NCI-H1417 treated with DMSO at 0.1 percent for 48 hours (cell line): ENCODE measurements at regions not wholly inside any gene's neighbourhood (a gene's known extent, or its start where the extent isn't known, plus 50 kb on each side); places are given as distances from the start of the nearest gene placed in this dataset.
A peak's percentile ranks its signal among the peaks of the same experiment; 100 is the strongest.

Source experiments
- DNase-seq: peaks from one replicate; lab custom pipeline; 2025; lab: John Stamatoyannopoulos, UW

DNA sequence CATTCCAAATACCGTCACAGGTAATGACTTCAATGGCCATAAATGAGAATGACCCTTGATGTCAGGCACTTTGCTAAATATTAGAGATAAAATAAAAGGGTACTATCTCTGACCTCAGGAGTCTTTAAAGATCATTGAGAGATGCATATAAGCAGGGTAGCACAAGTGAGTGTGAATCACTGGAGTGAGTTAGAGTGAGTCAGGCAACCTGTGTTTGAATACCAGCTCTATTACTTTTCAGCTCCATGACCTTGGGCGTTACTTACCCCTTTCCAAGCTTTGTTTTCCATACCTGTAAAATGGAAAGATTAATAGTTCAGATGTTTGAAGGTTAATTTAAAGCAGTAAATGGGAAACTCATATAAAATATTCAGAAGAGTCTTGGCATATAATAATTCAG, 1058.0 kb upstream of the ADGRL4 start:
- no peak for DNase-seq

DNA sequence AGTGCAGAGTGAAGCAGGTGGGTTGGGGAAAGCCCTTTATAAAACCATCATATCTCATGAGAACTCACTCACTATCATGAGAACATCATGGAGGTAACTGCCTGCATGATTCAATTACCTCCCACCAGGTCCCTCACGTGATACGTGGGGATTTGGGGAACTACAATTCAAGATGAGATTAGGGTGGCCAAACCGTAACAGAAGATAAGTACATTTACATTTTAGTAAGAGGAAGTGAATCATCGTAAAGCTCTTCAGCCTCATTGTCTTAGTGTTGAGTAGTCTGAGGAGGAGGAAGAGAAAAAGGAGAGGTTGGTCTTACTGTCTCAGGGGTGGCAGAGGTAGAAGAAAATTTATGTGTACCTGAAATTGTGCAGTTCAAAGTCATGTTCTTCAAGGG, 1053.4 kb upstream of the ADGRL4 start:
- DNase-seq, result no peak

GRCh38 chr1:80056179-80056578, 1049.6 kb upstream of the ADGRL4 start:
- DNase-seq, result no peak

DNA sequence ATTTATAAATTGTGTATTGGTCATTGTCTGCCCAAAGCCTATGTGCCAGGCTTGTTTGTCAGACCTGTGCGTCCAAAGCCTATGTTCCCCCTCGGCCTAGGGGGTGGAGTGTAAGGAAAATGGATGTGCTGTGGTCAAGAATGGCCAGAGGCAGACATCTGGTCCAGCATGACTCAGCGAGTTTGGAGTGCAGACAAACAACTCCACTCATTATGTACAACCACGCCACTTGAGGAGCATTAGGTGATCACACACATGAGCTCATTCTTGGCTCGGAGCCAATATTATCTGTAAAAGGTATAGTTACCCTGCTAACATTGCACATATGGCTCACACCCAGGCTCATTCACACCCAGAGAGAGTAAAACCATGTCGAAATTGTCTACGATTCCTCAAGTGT, 1047.6 kb upstream of the ADGRL4 start:
- peak; percentile 86 for DNase-seq

GRCh38 chr1:80053613-80054012, 1047.1 kb upstream of the ADGRL4 start:
- DNase-seq, result no peak

DNA sequence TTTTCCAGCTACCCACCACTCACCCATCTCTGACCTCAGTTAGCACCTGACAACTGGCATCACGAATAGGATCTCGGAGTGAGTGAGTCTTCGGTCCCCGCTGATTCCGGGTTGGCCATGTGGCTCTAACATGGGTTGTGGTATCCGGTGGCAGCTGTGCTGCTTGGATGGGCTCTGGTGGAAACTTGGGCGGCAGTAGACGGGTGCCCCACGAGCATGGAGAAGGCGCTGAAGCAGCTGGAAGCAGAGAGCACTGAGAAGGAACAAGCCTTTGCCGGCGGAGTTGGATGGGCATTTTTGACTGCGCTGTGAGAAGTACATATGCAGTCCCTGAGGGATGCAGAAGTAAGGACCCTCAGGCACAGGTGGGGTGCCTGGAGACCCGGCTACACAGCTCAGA, 1044.0 kb upstream of the ADGRL4 start:
- DNase-seq, result no peak

DNA sequence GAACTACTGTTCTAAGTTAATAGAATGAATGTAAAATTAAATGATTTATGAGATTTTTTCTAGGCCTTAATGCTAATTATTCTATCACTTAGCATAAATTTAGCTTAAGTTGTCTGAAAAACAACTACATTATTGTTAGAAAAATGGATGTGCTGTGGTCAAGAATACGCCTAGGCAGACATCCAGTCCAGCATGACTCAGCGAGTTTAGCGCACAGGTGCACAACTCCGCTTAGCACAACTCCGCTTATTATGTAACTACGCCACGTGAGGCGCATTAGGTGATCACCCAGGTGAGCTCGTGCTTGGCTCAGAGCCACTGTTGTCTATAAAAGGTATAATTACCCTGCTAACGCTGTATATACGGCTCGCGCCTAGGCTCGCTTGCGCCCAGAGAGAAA, 1043.6 kb upstream of the ADGRL4 start:
- DNase-seq, result no peak

GRCh38 chr1:80048716-80049115, 1042.2 kb upstream of the ADGRL4 start:
- DNase-seq, result no peak

GRCh38 chr1:80047791-80048190, 1041.3 kb upstream of the ADGRL4 start:
- no peak for DNase-seq

- DNase-seq, result no peak
These were observed 1038.1 kb upstream of the ADGRL4 start for GRCh38 chr1:80044662-80045061.

DNA sequence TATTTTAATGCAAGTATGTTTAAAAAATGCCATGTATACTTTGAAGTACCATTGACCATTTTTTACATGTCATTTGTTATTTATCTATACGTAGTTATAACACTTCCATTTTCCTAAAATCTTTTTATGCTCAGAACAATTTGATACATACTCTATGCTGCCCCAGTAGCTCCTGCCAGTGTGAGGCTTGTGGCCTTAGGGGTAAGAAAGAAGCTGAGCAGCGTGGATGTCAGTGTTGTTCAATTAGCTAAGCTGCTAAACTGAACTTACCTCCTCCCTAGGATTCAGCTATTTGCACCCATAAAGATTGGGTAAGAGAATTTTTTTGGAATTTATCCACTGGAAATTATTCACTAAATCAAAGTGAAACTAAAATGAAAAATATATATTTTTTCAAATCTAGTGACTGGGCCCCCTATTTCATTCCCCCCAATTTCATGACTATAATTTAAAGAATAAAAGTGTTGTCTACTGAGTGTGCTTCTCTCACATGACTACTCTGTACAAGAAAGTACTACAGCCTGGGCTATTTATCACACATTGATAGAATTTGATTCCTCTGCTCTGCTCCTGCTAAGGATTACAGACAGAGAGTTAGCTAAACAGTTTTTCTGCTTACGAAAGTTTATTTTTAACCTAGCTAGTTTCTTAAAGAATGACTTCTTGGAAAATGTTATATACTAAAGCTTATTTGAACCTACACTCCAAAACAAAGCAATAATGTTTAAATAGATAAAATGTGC, 1030.3 kb upstream of the ADGRL4 start:
- no peak for DNase-seq

- DNase-seq, result no peak
These were observed 1016.8 kb upstream of the ADGRL4 start for GRCh38 chr1:80023358-80023757.

- no peak for DNase-seq
These were observed 1015.4 kb upstream of the ADGRL4 start for GRCh38 chr1:80021891-80022290.

DNA sequence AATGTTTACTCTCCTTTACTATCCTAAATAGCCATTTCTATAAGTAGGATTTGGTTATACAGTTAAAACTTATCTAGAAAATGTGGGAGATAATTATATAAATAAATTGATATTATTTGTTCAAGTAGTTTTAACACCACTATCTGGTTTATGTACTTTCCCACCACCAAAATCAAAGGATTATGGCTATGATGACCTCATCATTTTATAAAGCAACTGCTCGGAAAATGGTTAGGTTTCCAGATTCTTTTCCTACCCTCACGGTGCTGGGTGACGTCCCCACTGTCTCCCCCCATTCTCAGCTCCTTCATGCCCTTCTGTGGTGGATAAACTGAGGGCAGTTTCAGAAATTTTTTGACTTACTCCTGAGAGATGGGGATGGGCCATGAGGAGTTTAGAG, 1011.8 kb upstream of the ADGRL4 start:
- DNase-seq, result no peak

- no peak for DNase-seq
These were observed 1002.4 kb upstream of the ADGRL4 start for GRCh38 chr1:80008934-80009333.

DNA sequence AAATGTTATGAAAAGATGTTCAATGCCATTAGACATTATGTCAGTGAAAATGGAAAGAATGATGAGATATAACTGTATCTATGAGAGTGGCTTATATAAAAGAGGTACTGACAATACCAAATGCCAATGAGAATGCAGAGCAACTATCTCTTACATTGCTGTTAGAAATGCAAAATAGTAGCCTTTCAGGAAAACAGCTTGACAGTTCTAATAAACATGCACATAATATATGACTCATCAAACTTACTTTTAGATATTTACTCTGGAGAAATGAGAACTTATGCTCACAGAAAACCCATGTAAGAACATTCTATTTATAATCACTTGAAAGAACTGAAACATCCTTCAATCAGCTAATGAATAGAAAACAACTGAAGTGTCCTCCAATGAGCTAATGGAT, 996.7 kb upstream of the ADGRL4 start:
- no peak for DNase-seq

GRCh38 chr1:79988401-79988800, 981.9 kb upstream of the ADGRL4 start:
- no peak for DNase-seq

GRCh38 chr1:79982211-79982610, 975.7 kb upstream of the ADGRL4 start:
- DNase-seq, result no peak

DNA sequence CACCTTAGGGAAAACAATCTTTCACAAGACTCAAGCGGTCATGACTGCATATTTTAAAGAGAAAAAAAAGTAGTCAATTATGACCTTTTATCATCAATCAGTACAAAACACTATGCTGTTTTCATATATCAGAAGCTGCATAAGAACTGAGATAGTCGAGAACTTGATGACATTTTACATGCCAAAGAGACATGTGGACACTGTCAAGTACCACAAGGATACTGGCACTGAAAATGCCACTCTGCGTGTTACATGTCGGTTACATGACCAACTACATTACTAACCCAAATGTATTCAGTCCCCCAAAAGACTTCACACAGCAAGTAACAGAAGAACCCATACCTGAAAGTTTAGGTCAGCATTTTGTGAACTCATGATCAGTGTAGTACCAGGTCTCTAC, 975.0 kb upstream of the ADGRL4 start:
- no peak for DNase-seq

DNA sequence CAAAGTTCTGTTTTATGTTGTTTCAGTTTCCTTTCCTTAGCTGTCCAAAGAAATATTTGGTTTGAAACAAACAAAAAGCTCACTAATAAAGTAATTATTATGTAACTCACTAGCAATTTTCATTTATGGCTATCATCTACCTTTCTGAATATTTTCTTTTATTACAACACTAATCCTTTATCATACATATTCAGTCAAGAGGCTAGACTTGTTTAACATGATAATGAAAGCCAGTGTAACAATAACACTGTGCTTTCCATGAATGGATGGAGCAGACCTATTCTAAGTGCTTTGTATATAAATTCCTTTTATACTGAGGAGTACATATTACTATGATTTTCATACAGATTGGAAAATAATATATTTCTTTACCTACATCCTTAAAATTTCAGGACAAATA, 972.8 kb upstream of the ADGRL4 start:
- no peak for DNase-seq

DNA sequence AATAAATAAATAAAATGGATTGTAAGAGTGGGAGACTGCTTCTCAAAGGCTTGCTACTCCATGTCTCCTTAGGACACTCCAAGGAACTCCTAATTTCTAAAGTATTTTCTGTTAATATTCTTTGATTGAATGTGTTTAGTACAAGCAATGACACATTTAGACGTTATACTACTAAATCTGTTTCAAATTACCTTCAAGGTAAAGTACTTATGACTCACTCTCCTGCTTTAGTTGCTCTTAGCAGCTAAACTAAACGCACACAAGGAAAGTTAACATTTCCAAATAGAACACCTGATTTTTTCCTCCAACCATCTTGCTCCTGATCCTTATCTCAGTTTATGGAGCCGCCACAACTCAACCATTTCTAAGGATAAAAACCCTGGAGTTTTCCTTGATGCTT, 969.8 kb upstream of the ADGRL4 start:
- DNase-seq, result no peak

- DNase-seq, result no peak
These were observed 968.1 kb upstream of the ADGRL4 start for GRCh38 chr1:79974659-79975058.

DNA sequence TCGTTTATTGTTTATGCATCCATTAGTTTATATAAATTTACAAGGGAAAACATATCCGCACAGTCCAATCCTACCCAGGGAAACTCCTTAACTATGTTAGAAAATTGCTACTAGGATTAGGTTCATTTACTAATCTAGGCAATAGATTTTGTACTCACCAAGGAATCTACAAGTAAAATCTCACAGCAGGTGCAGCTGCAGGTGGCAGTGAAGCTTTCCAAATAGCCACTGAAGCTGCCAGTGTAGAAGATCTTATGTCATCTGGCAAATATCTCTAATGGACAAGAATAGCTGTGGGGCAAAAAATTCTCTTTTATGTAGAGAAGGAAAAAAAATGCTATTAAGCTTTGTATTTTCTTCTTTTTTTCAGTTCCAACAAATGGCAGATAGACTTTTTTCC, 963.4 kb upstream of the ADGRL4 start:
- no peak for DNase-seq

- DNase-seq, result no peak
These were observed 959.9 kb upstream of the ADGRL4 start for GRCh38 chr1:79966438-79966837.

GRCh38 chr1:79959635-79960034, 953.1 kb upstream of the ADGRL4 start:
- no peak for DNase-seq
